ENCODE measurements at regions not wholly inside any gene's neighbourhood (a gene's known extent, or its start where the extent isn't known, plus 50 kb on each side); places are given as distances from the start of the nearest gene placed in this dataset.

GRCh38 chrX:79080141-79080540 is 64.3 kb upstream of the GPR174 start:
- CTCF ChIA-PET (ENCODE audit: unreplicated experiment) = no interaction called here
- Histone ChIP-seq H3K9me2 (ENCODE audit: insufficient read depth, low read length) (no peaks in the 10 kb centered on the region), H4K20me1 (ENCODE audit: insufficient read depth, low read length) (no peaks in the 10 kb centered on the region), H3K36me3 (ENCODE audit: insufficient read depth, low read length) (no peaks in the 10 kb centered on the region), H2AFZ (ENCODE audit: low read length) (0 out of 2 replicates have a peak overlapping the region, but pooled peaks have one; percentile 31), H3K9me3 (ENCODE audit: low read length) (no peaks in the 10 kb centered on the region), H3K27ac (ENCODE audit: low read depth, low read length, poor library complexity, severe bottlenecking) (no peak overlapping the region), H3K4me3 (ENCODE audit: low read depth, low read length, poor library complexity, severe bottlenecking) (no peak overlapping the region), H3K4me1 (ENCODE audit: insufficient read depth, low read length, poor library complexity, severe bottlenecking) (peaks cover 5% of the 10 kb centered on the region), H3K79me2 (ENCODE audit: insufficient read depth, low read depth, low read length) (no peaks in the 10 kb centered on the region), H3K4me2 (ENCODE audit: low read length) (no peak overlapping the region)
- BruUV-seq (replicated peaks) = no TSS peak
- TF ChIP-seq, protein P1, sequence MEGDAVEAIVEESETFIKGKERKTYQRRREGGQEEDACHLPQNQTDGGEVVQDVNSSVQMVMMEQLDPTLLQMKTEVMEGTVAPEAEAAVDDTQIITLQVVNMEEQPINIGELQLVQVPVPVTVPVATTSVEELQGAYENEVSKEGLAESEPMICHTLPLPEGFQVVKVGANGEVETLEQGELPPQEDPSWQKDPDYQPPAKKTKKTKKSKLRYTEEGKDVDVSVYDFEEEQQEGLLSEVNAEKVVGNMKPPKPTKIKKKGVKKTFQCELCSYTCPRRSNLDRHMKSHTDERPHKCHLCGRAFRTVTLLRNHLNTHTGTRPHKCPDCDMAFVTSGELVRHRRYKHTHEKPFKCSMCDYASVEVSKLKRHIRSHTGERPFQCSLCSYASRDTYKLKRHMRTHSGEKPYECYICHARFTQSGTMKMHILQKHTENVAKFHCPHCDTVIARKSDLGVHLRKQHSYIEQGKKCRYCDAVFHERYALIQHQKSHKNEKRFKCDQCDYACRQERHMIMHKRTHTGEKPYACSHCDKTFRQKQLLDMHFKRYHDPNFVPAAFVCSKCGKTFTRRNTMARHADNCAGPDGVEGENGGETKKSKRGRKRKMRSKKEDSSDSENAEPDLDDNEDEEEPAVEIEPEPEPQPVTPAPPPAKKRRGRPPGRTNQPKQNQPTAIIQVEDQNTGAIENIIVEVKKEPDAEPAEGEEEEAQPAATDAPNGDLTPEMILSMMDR (conservative IDR thresholded peaks at IDR 0.05; ENCODE audit: low read length) = no peak
- TF ChIP-seq EZH2phosphoT487 (IDR thresholded peaks at IDR 0.05; ENCODE audit: borderline replicate concordance, low read depth, low read length) = no peak
- intact Hi-C loops (cut with micrococcal nuclease; ENCODE audit: unreplicated experiment) = loop anchor here (5.0 to 10.0 kb wide), 3 partner anchors 325 to 523 kb away; no protein-coding TSS in a partner anchor
- no peak for DNase-seq (ENCODE audit: low spot score)
- POLR2A ChIA-PET = interaction anchor here (0.9 kb wide), 1 partner anchor 189 kb away, joined by 3 read pairs; no protein-coding TSS in a partner anchor

DNA sequence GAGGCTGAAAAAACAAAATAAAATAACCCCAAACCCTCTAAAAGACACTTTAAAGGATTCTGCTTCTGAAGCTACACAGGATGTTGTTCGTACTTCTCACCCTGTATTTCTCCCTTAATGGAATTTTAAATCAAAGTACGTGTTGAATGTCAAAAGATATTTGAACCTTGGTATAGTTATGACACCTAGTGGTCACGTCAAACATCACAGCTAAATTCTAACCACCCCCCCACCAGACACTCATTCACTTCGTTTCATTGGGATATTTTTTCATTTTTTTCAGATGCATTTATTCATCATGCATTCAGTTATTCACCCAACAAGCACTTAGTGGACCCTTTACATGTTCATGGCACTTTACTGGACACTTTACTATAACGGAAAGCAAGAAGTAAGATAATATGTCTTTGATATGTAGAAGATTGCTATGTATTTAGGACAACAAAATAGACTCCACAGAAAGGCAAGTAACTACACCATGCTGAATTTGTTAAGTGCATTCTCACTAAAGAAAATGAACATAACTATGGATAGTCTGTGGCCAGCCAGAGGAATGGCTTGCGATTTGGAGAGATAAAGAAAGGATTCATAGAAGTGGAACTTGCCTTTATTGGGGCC is 62.5 kb upstream of the GPR174 start:
- Histone ChIP-seq H3K79me2 (ENCODE audit: insufficient read depth, low read depth, low read length) (no peaks in the 10 kb centered on the region), H3K4me3 (ENCODE audit: low read depth, low read length, poor library complexity, severe bottlenecking) (no peak overlapping the region), H3K9me3 (ENCODE audit: low read length) (no peaks in the 10 kb centered on the region), H4K20me1 (ENCODE audit: insufficient read depth, low read length) (no peaks in the 10 kb centered on the region), H3K9me2 (ENCODE audit: insufficient read depth, low read length) (no peaks in the 10 kb centered on the region), H3K27ac (ENCODE audit: low read depth, low read length, poor library complexity, severe bottlenecking) (no peak overlapping the region), H2AFZ (ENCODE audit: low read length) (peak overlapping the region; percentile 78; the same call in 1 of the 2 replicates), H3K36me3 (ENCODE audit: insufficient read depth, low read length) (no peaks in the 10 kb centered on the region), H3K4me1 (ENCODE audit: insufficient read depth, low read length, poor library complexity, severe bottlenecking) (peaks cover 5% of the 10 kb centered on the region), H3K4me2 (ENCODE audit: low read length) (peak overlapping the region; percentile 48)
- DNase-seq (ENCODE audit: low spot score) = peak; percentile 58
- TF ChIP-seq, protein P1 (conservative IDR thresholded peaks at IDR 0.05; ENCODE audit: low read length) = peak; percentile 79
- no peak for TF ChIP-seq EZH2phosphoT487 (IDR thresholded peaks at IDR 0.05; ENCODE audit: borderline replicate concordance, low read depth, low read length)
- BruUV-seq (replicated peaks) = no TSS peak
- intact Hi-C loops (cut with micrococcal nuclease; ENCODE audit: unreplicated experiment) = loop anchor here (1.0 to 10.0 kb wide), 4 partner anchors 188 to 525 kb away; no protein-coding TSS in a partner anchor
- CTCF ChIA-PET (ENCODE audit: unreplicated experiment) = no interaction called here
- POLR2A ChIA-PET = interaction anchor here (1.1 to 1.4 kb wide), 3 partner anchors 9 to 186 kb away, joined by 3 to 4 read pairs (median 3); no protein-coding TSS in a partner anchor

DNA sequence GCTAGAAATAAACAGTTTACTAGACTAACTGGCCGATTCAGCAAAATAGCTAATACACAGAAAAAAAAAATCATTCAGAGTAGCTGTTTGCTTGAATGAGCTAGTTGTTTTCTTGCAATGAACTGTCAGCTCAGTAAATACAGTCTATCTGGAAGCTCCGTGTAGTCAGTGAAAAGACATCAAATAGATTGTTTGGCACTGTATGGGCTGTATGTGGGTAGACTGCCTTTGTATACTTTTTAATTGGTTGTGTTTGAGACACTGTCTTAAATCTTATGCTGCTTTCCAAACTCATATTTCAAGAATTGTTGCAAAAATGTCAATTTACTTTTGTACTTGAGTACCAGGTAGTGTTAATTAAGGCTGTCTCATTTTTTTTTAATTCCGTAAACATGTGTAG is 61.6 kb upstream of the GPR174 start:
- Histone ChIP-seq H3K79me2 (ENCODE audit: insufficient read depth, low read depth, low read length) (no peaks in the 10 kb centered on the region), H3K9me3 (ENCODE audit: low read length) (no peaks in the 10 kb centered on the region), H2AFZ (ENCODE audit: low read length) (no peak overlapping the region), H3K27ac (ENCODE audit: low read depth, low read length, poor library complexity, severe bottlenecking) (no peak overlapping the region), H3K4me3 (ENCODE audit: low read depth, low read length, poor library complexity, severe bottlenecking) (no peak overlapping the region), H3K4me1 (ENCODE audit: insufficient read depth, low read length, poor library complexity, severe bottlenecking) (peaks cover 5% of the 10 kb centered on the region), H4K20me1 (ENCODE audit: insufficient read depth, low read length) (no peaks in the 10 kb centered on the region), H3K9me2 (ENCODE audit: insufficient read depth, low read length) (no peaks in the 10 kb centered on the region), H3K36me3 (ENCODE audit: insufficient read depth, low read length) (no peaks in the 10 kb centered on the region), H3K4me2 (ENCODE audit: low read length) (no peak overlapping the region)
- POLR2A ChIA-PET = interaction anchor here (0.6 to 1.4 kb wide), 3 partner anchors 8 to 24 kb away, joined by 3 to 4 read pairs (median 3); no protein-coding TSS in a partner anchor
- no peak for DNase-seq (ENCODE audit: low spot score)
- TF ChIP-seq, protein P1 (conservative IDR thresholded peaks at IDR 0.05; ENCODE audit: low read length) = no peak
- no peak for TF ChIP-seq EZH2phosphoT487 (IDR thresholded peaks at IDR 0.05; ENCODE audit: borderline replicate concordance, low read depth, low read length)
- CTCF ChIA-PET (ENCODE audit: unreplicated experiment) = no interaction called here
- intact Hi-C loops (cut with micrococcal nuclease; ENCODE audit: unreplicated experiment) = loop anchor here (1.0 to 10.0 kb wide), 4 partner anchors 187 to 526 kb away; no protein-coding TSS in a partner anchor
- no TSS peak for BruUV-seq (replicated peaks)
